ENCODE measurements at regions not wholly inside any gene's neighbourhood (a gene's known extent, or its start where the extent isn't known, plus 50 kb on each side); places are given as distances from the start of the nearest gene placed in this dataset.
"Not testable (repeated sequence)": the region's sequence is repeated elsewhere in the genome, so short reads cannot be mapped to it uniquely, and the experiment has no call there.

DNA sequence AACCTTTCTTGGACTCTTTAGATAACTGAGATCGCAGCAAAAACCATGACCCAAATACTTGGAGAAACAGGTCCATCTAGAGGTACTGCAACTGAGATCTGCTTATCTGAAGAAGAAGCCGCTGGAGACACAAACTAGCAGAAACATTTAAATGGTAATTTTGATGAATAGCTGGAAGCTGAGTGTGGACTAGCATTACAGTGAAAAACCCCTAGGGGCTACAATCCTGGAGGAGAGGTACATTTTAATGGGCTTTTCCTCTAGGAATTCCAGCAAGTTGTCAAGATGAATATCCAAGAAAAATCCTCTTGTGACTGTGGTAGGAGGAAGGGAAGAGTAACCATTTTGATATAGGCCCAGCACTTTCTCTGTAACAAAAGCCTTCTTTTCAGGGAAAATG, 592.5 kb upstream of the GRIA3 start:
- no peak for DNase-seq

DNA sequence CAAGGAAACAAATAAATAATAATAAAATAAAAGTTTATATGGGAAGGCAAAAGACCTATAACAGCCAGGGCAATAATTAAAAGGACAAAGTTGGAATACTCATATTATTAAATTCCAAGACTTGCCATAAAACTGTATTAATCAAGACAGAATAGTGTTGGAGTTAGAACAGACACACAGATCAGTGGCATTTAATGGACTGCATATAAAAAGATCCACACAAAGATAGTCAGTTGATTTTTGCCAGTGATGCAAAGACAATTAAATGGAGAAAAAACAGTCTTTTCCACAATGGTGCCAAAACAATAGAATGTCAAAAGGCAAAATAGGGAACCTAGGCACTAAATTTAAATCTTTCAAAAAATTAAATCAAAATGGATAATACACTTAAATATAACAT, 587.1 kb upstream of the GRIA3 start:
- no peak for DNase-seq

DNA sequence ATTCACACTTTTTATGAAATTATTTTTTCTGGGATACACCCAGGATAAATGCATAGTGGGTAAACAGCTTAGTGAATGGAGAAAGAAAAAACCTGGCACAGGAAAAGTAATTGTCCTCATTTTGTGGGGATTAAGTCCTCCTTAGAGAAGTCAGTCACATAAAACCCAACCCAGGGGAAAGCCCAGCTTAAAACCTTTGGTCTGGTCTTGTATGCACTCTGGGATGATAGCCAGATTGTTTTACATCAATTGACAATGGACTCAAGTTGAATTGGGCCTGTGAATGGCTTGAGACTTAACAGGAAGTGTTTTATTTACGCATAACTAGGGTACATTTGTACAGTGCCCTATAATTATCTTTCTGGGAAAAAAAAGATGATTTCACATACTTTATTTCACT, 561.3 kb upstream of the GRIA3 start:
- DNase-seq: peak; percentile 67

DNA sequence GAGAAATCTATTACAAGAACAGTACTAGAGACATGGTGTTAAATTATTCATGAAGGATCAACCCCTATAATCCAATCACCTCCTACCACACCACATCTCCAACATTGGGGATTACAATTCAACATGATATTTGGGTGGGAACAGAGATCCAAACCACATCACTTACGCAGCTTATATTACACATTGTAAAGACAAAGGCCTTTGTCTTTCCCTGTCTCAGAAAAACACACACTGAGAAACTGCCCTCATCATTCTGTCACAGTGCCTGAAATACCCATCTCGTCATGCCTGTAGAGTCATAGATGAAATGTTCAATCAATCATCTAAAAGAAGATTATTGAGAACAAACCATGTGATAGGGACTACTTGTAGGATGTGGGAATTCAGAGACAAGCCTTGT, 558.8 kb upstream of the GRIA3 start:
- DNase-seq: no peak

DNA sequence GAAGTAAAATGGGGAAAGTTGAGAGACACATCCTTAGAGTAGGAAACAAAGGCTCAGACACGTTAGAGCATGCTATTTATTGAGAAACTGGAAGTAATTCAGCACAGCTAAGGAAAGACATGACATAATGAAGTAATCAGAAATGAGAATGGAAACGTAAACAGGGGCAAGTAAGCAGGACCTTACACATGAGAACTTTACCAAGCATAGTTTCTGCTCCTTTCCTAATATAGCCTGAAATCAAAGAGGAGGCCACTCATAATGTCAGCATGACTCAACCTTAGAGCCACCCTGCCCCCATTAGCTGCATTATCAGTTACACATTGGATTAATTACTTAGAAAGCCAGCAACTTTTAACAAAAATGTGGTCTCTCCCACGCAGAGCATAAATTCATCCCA, 558.3 kb upstream of the GRIA3 start:
- peak; percentile 63 for DNase-seq

DNA sequence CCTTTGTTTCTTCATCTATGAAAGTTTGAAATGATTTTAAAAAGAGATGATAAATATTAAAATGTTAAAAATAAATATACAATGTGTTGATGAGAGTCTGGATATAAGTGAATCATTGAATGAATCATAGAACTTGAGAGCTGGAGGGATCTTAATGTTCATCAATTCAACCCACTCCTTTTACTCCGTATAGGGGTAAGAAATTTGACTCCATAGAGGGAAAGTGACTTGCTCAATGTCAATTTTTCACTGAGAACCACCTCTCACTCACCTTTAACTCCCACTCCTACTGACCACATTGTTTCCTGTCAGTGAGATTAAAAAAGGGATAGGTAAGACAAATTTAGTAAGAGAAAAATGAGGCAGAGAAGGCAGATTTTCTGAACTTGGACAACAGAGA, 557.2 kb upstream of the GRIA3 start:
- DNase-seq: no peak

DNA sequence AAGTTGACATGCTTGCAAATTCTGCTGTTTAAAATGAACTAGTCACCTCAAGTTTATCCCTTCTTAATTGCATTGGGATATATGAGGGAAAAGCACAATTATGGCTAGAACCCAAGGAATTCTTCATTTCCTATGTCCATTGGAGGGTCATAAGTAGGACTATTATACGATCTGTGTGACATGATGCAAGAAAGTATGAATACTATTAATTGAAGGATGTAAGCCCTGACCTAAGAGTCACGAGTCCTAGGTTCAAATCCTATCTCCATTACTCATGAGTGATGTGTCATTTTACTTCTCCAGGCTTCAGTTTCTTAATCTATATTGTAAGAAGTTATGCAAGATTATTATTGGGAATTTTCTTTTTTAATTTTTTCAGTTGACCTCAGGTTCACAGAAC, 542.9 kb upstream of the GRIA3 start:
- DNase-seq: no peak

DNA sequence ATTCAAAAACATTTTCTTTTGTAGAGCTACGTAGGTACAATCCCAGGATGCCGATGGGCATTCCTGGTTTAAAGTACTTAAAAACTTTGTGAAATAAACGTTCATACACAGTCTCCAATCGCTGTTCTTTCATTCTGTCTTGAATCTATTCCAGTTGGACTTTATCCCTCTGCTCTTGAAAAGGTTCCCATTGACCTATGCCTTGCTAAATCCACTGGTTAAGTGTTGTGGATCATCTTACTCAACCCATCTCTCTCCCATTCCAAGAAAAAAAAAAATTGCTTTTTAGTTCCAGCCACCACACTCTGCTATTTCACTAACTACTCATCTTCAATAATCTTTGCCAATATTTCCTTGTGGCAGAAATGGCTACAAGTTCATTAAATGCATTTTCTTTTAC, 542.3 kb upstream of the GRIA3 start:
- DNase-seq: no peak

DNA sequence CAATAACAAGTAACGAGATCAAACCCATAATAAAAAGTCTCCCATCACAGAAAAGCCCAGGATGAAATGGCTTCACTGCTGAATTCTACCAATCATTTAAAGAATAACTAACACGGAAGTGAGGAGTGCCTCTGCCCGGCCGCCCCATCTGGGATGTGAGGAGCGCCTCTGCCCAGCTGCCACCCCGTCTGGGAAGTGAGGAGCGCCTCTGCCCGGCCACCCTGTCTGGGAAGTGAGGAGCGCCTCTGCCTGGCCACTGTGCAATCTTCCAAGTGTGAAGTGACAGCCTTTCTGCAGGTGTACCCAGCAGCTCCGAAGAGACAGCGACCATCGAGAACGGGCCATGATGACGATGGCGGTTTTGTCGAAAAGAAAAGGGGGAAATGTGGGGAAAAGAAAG, 528.8 kb upstream of the GRIA3 start:
- DNase-seq: not testable (repeated sequence)

DNA sequence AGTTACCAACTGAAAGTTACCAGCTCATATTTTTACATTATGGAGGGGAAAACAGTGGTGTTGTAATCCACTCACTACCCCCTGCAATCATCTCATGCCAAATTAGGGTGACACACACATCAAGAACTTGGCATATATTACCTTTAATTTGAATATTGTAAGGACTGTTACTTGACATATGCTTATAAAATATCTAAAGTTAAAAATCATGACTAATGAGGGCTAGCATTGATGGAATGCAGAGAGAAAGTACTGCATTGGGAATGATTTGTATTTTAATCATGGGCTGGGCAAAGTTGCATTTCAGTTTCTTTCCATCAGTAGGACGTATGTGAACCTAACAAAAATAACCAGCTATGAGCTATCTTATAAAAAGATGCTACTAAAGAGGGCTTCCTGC, 517.5 kb upstream of the GRIA3 start:
- no peak for DNase-seq

DNA sequence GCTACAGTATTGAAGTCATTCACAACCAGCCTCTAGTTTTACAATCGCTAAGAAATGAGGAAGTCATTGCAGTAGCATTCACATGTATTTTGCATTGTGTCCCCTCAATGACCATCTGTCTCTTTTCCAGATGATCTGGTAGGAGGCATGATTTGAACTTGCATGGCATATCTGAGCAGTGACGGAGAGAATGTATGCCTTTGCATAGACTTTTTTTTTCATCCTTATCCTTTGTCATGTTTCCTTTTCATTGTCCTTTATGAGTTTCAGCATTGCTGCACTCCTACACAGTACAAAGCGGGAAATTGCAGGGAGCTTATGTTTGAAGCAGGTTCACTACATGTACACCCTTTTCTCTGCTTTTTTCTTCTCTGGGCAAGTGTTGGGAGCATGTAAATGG, 516.4 kb upstream of the GRIA3 start:
- no peak for DNase-seq

DNA sequence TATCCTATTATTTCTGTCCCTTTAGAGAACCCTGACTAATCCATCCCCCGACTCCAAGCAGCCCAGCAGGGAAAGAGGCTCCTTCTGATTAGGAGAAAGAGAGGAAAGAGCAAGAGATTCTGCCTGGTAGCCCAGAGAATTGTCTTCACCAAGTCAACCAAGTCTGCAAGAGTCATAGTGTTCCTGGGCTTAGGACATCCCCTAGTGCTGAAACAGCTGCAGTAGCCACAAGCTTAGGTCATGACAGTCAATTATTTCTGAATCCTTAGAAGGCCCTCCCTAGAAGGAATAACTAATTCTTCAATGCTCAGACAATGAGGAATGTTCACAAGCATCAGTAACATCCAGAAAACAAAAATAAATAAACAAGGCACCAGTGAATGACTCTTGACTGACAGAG, 480.3 kb upstream of the GRIA3 start:
- no peak for DNase-seq

DNA sequence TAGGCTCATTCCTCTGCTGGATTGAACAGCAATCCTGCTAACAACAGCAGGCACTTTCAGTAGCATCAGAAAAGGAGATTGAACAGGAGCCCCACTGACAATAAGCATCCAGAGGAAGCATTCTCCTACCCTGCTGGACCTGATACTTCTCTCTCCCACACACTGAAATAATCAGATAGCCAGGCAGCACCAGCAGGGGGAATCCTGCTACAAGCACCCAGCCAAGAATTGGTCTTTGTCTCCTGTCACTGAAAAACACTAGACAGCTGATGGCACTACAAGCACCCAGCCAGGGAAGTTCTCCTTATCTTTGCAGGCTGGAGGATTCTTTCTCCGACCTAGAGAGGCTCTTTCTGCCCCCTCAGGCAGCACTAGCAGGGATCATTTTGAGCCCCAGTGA, 444.3 kb upstream of the GRIA3 start:
- no peak for DNase-seq

DNA sequence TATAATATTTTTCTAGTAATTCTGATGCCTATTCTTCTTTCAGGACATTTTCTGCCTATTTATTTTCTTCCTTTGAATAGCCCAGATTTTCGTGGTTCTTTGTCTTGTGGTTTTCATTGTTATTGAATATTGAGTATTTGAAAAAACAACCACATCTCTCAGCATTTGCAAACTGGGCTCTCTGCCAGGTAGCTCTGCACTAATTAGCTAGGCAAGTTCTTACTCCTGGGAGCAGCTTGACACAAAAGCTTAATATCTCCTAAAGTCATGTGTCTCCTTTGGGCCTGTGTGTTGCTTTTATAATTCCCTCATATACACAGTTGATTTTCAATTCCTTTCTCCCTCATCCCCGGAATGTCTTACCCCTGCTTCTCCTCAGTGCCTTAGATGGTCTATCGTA, 413.5 kb upstream of the GRIA3 start:
- peak; percentile 29 for DNase-seq

DNA sequence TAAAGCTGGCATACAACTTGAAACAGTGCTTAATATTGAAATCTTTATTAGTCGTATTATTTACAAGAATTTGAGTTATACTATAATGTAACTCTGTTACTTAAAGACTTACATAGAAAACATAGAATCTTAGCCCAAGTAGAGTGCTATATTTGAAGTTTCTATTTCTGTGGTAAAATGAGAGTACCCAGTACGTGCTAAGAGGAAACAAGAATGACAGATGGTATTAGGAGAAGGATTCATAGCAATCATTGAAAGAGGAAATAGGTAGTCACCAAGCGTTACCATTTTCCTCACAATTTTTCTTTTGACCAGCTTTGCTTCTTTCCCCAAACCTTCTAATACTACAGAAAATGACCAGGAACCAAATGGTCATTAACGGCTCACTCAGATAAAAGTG, 412.1 kb upstream of the GRIA3 start:
- DNase-seq: no peak

DNA sequence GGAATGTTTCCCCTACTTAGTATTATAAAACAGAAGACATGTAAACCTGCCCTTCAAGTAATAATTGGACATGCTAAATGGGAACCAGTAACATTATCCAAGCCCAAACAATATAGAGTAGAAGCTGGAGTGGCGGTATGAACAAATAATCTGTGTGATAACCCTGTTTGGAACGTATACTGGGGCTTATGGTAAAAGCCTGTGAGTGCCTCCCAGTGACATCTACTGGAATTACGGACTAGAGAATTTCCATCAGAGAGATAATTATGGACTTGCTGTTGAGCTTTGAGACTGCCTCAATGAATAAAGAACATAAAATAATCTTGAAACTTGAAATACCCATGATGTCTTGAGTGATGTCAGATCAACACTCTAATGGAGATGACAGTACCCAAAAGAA, 406.3 kb upstream of the GRIA3 start:
- DNase-seq: no peak

DNA sequence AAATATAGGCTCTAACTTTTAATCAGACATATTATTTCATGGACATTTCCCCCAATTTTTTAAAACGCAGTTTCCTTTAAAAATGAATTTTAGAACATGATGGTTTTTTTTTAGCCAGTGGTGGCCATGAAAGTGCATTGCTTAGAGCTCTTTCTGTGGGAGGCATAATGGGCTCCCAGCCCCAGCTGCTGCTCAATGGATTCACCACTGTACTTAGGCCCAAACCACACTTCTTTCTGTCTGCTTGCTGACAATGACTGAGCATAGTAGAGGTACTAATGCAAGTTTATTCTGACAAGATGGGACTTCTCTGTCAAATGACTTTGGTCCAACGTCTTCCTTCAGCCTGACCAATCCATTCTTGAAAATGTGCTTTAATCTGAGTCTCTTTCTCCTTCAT, 400.2 kb upstream of the GRIA3 start:
- no peak for DNase-seq

DNA sequence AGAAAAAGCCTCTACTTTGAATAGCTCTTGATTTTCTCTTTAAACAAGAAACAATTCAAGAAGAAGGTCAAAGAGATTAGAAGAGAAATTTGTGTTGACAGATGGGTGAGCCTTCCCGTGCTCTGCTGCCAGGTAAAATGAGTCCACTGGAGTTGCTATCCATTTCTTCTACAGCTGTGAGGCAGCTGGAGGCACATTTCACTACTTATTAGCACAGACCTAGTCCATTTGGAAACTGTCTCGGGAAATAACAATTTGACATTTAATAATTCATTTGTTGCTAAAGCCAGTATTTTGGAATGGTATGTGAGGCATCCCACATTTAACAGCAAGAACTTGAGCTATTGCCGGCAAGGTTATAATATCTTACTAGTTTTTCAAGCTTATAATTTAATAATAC, 396.8 kb upstream of the GRIA3 start:
- DNase-seq: no peak

DNA sequence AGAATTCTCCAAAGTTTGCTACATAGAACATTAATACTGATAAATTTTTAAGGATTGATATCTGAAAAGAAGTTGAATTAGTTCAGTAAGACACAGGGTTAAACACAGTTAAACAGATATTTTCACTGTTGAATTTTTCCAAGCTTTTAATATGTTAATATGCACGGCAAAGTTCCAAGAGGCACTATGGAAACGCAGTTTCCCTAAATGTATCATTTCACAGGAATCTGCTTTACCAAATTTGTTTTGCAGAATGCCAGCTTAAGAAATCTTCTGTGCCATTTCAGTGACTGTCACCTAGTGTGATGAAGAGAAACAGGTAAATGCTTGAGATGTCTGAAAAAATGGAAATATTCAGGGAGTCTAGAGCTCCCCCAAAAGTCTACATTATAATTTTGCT, 395.9 kb upstream of the GRIA3 start:
- no peak for DNase-seq

DNA sequence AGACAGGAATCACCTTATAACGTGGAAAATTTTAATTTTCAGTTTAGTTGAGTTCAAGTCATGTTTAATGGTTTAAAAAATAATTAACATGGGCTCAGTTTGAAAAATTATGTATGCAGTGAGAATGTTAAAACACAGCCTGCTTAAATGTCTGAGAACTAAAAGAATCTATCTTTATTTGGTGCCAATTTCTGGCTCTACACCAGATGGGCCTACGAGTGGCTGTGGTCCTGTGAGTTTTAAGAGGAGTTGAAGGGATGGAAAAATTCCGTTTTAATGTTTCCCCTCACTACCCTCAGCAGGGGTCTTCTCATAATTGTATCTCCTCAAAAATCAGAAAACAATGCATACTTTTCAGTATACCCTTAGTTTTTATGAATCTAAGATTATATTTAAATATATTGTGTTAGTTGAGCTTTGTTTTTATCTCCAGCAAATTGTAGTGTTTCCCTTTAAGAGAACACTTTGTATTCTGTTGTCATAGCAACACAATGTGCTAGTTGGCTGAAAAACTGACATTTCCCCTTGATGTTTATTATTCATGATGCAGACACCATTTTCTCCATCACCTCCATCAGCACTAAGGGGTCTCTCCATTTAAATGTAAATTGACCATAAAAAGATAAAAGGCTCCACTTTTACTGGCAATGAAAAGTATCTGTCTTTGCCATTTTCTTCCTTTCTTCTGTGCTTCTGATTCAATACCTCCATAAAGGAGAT, 393.5 kb upstream of the GRIA3 start:
- DNase-seq: no peak

DNA sequence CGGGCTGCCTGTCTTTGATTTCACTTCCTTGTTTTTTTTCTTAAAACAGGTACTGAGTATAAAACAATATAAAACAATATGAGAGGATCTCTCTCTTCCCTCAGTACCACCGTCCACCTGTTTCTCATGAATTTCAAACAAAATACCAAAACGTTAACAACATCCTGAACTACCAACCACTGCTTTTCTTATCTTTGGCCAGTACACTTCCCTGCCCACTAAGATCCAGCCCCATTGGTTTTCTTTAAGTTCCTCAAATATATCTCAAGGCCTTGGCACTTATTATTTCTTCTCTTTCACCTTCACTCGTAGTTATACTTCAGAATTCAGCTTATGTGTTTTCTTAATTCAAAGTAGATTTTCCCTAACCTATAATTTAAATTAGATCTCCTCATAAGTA, 370.2 kb upstream of the GRIA3 start:
- no peak for DNase-seq

DNA sequence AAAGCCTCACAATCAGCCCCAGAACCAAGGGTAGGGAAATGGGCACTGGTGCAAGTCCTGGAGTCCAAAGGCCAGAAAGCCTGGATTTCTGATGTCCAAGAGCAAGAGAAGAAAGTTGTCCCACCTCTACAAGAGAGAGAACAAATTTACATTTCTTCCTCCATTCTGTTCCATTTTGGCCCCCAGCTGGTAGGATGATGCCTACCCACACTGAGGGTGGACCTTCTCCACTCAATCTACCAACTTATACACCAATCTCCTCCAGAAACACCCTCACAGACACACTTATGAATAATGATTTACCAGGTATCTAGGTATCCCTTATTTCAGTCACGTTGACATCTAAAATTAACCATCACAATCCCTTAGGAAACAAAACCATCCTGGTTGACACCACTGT, 367.8 kb upstream of the GRIA3 start:
- no peak for DNase-seq

DNA sequence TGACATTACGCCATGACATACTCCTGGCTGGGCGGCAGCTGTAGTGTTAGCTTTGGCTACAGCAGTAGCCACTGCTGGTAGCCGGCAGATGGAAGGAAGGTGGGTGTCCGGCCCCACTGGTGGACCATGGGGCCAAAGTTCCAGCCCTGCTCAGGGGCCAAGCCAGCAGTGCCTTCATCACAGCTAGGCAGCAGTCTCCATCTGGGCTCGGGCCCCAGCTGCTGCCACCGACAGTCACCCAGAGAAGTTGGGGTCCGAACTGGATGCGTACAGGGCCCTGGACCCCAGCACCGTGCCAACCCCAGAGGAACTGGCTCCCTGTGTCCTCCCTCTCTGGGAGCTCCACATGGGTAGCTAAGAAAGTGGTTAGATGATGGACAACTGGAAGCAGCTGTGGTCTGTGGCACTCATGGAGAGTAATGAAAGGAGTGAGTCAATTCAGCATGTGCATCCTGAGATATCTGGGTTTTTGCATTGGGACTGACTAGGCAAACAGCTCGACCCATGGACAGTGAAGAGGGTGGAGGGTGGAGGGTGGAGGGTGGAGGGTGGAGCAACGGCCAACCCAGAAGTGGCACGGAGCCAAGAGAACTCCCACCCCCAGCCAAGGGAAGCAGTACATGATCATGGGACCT, 366.6 kb upstream of the GRIA3 start:
- no peak for DNase-seq

DNA sequence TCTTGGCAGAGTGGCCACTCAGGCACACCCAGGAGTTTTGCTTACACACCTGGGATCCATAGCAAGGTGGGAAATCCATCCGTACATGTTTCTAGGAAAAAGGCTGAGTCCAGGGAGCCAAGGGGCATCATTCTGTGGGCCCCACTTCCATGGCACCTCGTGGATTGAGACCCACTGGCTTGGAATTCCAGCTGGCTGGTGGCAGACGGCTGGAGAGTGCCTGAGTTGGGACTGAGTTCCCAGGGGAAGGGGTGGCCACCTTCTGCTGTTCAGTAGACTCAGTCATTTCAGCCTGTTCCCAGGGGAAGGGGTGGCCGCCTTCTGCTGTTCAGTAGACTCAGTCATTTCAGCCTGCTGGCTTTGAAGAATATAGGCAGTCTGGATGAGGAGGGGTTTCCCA, 366.0 kb upstream of the GRIA3 start:
- no peak for DNase-seq

DNA sequence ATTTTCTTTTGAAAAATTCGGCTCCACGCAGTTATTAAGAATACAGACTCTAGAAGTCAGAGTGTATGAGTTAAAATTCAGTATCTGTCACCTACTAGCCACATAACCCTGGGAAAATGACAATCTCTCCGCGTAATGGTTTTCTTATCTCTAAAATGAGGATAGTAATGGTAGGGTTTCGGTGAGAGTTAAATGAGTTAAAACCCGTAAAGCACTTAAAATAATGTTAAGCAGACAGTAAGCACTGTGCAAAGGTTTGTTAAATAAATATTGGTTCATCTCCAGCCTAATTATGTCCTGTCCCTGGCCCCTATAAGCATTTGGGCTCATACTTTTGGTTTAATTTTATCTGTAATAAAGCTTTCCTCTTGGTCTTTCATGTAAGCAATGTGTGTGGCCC, 350.8 kb upstream of the GRIA3 start:
- DNase-seq: no peak
